GM08714 (cell line): ENCODE measurements at regions not wholly inside any gene's neighbourhood (a gene's known extent, or its start where the extent isn't known, plus 50 kb on each side); places are given as distances from the start of the nearest gene placed in this dataset.

ENCODE experiments used
- H3K4me3 ChIP-seq: fragments of 200-500 bp; sonication (Bioruptor generic); 2 replicates; pipeline ENCODE4 v1.5.1; 2014; ENCODE audit warnings: mild to moderate bottlenecking, low read length, inconsistent platforms
- ZNF274 ChIP-seq: IDR thresholded peaks from 2 replicates; pipeline ENCODE4 v1.6.1; 2012; ENCODE audit warnings: mild to moderate bottlenecking, low read depth, low read length

- no peak for TF ChIP-seq ZNF274
- H3K4me3 ChIP-seq, result no peak overlapping the region
These were observed 203.2 kb upstream of the HHIP start for GRCh38 chr4:144442713-144443112.

- no peak for TF ChIP-seq ZNF274
- no peak overlapping the region for H3K4me3 ChIP-seq
These were observed 196.3 kb upstream of the HHIP start for GRCh38 chr4:144449611-144450010.

GRCh38 chr4:144450526-144450925 lies 195.4 kb upstream of the HHIP start:
- no peak overlapping the region for H3K4me3 ChIP-seq
- TF ChIP-seq ZNF274, result no peak

DNA sequence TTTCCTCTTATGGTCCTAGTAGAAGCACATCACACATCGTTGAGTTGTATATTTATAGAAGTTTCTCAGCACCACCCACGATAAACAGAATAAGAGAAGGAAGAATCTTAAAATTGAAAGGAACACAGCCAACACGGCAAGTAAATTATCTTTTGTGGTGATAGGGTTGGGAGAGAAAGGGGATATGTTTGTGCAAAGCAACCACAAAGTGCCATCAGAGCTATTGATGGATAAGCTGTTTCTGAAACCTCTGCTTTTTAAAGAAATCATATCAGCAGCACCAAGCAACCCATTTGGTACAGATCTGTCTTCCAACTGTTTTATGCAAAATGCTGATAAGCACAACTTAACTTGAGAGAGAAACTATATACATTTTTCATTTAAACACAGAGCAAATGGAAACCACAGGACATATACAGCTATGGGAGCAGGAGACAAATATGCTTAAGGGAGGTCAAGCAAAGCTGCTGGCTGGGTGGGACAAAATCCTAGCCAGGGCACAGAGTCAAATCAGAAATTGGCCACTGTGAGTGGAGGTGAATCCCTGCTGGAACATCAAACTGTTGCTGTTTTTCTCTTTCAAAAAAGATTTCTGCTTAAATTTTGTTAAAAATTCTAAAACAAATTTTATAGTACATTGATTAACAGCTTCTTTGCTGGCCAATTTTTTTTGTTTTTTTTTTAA lies 194.0 kb upstream of the HHIP start:
- no peak overlapping the region for H3K4me3 ChIP-seq
- TF ChIP-seq ZNF274, result no peak

DNA sequence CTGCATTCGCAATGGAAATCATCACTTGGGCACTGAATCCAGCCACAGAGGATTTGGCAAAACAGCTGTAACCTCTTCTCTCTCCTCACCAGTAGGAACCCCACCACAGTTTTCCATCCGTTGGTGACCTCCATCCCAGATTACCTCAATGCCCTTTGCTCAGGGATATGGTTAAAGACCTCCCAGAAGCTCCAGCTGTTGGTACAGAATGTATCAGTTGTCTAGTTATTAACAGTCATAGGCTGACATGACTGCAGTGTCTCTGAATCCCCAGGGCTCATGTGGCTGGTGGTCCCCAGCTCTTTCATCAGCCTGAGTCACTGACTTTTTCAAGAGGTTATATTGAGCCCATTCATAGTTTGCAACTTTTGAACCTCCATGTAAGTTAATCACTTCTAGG lies 189.8 kb upstream of the HHIP start:
- TF ChIP-seq ZNF274, result no peak
- no peak overlapping the region for H3K4me3 ChIP-seq

DNA sequence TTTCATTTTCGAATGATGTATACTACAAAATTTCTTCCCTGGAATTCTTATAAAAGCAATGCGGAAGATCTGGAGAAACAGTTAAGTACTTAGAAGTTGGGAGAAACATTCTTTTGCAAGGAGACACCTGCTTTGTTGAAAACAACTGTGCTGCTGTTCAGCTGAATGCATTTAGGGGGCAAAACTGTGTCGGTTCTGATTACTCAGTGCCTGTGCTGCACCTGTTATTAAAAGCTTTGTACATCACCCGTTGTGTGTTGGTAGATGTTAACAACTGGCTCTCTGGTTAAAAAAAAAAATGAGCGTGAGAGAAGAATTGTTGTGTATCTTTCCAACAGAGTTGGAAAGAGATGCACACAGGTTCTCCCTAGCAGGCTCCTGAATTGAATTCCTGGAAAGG lies 184.1 kb upstream of the HHIP start:
- H3K4me3 ChIP-seq, result no peak overlapping the region
- no peak for TF ChIP-seq ZNF274

- TF ChIP-seq ZNF274, result no peak
- no peak overlapping the region for H3K4me3 ChIP-seq
These were observed 182.7 kb upstream of the HHIP start for GRCh38 chr4:144463236-144463635.

DNA sequence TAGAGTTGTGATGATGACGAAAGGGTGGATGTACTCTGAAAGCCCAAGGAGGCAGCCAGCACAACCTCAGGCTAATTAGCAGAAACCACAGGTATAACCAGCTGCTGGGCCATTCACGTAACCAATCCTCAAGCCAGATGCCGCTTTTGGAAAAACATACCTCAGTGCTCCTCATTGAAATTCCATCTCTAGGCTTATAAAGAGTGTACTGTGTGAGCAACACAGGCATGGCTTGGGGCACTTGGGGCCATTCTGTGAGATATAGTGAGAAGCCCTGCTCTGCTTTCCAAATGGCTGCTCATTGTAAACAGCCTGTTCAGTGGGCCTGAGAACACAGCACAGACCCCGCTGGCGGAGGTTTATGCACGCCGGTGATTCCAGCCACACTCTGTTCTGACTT lies 182.1 kb upstream of the HHIP start:
- no peak overlapping the region for H3K4me3 ChIP-seq
- TF ChIP-seq ZNF274, result no peak

- no peak overlapping the region for H3K4me3 ChIP-seq
- no peak for TF ChIP-seq ZNF274
These were observed 180.4 kb upstream of the HHIP start for GRCh38 chr4:144465546-144465945.

DNA sequence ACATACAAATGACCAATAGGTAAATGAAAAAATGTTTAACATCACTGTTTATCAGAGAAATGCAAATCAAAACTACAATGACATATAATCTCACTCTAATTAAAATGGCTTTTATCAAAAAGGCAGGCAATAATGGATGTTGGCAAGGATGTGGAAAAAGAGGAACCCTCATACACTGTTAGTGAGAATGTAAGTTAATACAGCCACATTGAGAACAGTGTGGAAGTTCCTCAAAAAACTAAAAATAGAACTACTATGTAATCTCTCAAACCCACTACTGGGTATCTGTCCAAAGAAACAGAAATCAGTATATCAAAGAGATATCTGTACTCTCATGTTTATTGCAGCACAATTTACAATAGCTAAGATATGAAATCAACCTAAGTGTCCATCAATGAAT lies 165.9 kb upstream of the HHIP start:
- no peak for TF ChIP-seq ZNF274
- no peak overlapping the region for H3K4me3 ChIP-seq

DNA sequence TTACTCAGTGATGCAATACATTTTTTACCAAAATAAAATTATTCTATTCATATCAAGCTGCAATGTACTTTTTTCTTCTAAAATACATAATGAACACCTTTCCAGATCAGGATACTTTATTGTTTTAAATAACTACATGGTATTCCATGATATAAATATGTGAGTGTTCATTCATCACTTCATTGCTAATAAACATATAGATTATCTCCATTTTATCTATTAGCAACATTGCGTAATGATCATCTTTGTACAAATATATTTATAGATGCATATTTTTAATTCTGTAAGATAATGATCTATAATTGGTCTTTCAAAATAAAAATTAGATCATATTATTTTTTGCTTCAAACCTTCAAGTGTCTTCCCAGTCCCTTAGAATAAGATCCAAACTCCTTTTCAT lies 156.1 kb upstream of the HHIP start:
- no peak overlapping the region for H3K4me3 ChIP-seq
- TF ChIP-seq ZNF274, result no peak

DNA sequence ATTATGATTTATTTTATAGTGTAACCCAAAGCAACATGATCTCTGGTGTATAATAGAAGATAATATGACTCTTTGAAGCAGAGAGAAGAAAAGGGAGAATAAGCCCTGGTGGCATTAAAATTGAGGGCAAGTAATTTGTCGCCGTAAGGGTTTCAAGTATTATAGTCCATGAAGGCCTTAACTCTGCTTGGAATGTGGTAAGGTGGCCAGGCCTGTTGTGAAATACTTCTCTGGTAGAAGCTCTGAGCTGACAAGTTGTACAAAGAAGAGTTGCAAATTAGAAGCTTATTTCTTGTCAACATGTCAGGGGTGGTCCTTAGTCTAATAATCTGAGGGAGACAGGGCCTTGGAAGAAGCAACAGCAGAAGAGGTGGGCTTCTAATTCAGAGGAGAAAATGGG lies 151.7 kb upstream of the HHIP start:
- no peak overlapping the region for H3K4me3 ChIP-seq
- TF ChIP-seq ZNF274, result no peak

- no peak for TF ChIP-seq ZNF274
- H3K4me3 ChIP-seq, result no peak overlapping the region
These were observed 150.0 kb upstream of the HHIP start for GRCh38 chr4:144495944-144496343.

- no peak overlapping the region for H3K4me3 ChIP-seq
- no peak for TF ChIP-seq ZNF274
These were observed 146.2 kb upstream of the HHIP start for GRCh38 chr4:144499777-144500176.

DNA sequence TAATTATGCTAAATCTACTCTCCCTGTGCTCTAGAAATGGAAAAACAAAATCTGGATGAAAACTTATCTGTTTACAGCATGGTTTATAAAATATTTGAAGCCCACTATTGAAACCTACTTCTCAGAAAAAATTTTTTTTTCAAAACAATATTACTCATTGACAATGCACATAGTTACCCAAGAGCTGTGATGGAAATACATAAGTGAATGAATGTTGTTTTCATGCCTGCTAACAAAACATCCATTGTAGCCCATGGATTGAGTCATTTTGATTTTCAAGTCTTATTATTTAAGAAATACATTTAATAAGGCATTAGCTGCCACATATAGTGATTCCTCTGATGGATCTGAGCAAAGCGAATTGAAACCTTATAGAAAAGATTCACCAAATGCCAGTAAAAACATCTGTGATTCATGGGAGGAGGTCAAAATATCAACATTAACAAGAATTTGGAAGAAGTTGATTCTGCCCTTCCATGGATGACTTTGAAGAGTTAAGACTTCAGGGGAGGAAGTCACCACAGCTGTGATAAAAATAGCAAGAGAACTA lies 144.7 kb upstream of the HHIP start:
- no peak overlapping the region for H3K4me3 ChIP-seq
- TF ChIP-seq ZNF274, result no peak

- H3K4me3 ChIP-seq, result no peak overlapping the region
- TF ChIP-seq ZNF274, result no peak
These were observed 141.1 kb upstream of the HHIP start for GRCh38 chr4:144504883-144505282.
